Stimulated activated CD8-positive, alpha-beta memory T cell treated with anti-CD3 and anti-CD28 coated beads, Interleukin-4, amount 100 ng/mL, for 1 hour (primary cell): ENCODE measurements at regions not wholly inside any gene's neighbourhood (a gene's known extent, or its start where the extent isn't known, plus 50 kb on each side); places are given as distances from the start of the nearest gene placed in this dataset.

Experiments
- DNase-seq, 2 donors: peaks; one replicate each; pipeline ENCODE4 v3.0.0-alpha.2; 2020; ENCODE audit warnings: low read depth in 2 of 2, low spot score in 1 of 2

DNA sequence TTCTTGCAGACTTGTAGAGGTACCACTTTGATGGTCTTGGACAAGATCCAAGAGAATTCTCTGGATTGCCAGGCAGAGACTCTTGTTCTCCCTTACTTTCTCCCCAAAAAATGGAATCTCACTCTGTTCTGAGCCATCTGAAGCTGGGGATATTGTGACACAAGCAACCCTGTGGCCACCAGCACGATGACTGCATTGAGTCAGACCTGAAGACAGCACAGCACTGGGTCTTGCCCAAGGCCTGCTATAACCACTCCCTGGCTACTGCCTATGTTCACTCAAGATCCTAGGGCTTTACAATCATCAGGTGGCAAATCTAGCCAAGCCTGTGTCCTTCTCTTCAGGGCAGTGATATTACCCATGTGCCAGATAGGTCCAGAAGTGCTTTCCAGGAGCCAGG is 202.5 kb upstream of the SERP2 start:
- DNase-seq = no peak

DNA sequence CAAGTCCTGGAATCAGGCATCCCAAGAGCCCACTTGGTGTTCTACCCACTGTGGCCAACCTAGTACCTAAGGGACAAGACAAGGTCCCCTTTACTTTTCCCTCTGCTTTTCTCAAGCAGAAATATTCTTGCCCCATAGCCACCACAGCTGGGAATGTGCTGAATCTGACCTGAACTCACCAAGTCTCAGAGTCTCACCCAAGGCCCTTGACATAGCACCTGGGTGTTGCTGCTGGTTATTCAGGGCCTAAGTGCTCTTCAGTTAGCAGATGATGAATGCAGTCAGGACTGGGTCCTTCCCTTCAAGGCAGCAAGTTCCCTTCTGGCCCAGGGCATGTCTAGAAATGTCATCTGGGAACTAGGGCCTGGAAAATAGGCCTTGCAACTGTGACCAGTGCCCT is 201.8 kb upstream of the SERP2 start:
- DNase-seq = no peak

DNA sequence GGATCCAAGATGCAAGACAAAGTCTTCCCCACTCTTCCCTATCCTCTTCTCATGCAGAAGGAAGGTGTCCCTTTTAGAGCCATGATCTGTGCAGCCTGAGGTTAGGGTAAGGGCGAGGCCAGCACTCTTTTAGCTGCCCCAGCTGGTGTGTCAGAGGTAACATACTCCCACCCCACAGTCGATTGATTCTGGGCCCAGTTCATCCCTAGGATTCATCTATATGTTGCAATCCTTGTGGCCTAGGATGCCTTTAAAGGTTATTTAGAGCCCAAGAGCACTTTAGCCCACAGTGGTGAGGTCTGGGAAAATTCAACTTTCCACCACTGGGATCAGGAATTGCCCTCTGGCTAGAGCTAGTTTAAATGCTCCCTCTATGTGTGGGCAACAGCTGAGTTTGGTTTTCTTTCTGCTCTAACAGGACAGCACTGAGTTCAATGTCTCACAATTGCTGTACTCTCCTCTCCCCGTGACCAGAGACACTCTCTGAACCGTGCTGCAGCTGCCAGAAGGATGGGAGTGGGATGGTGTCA is 201.3 kb upstream of the SERP2 start:
- no peak for DNase-seq

GRCh38 chr13:44174769-44175425 is 198.7 kb upstream of the SERP2 start:
- DNase-seq = no peak

DNA sequence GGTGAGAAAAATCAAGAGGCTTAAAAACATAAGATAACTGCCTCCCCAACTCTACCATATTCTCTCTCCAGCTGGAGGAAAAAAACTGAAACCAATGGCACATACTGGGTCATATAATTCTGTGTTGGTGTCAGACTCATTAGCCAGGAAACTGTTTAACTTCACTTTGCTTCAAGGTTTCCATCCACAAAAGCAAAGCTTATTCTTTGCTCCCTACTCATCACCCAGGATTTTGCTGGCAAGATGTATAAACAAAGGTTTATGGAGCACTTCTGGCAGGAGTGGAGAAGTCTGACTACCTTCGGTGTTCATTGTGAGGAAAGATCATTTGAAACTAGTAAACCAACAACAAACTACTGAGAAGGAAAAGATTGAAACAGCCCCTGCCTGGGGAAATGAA is 197.5 kb upstream of the SERP2 start:
- DNase-seq = no peak

- DNase-seq = no peak
Observed at GRCh38 chr13:44180876-44181536, 192.6 kb upstream of the SERP2 start.

DNA sequence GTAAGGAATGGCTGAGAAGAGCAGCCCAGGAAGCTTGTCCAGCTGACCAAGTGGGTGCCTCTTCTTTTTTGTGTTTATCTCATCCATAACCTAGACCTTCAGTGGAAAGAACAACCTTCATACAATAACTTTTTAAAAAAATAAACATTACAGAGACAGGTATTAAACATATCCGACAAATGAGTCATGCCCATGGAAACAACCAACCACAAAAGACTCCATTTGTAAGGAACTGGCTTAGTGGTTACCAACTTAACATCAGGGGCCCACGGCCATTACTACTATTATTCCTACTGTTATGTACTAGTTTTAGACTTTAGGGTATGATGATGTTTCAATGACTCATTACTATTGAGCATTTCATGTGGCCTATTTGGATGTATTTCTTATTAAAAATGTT is 191.7 kb upstream of the SERP2 start:
- DNase-seq = no peak

DNA sequence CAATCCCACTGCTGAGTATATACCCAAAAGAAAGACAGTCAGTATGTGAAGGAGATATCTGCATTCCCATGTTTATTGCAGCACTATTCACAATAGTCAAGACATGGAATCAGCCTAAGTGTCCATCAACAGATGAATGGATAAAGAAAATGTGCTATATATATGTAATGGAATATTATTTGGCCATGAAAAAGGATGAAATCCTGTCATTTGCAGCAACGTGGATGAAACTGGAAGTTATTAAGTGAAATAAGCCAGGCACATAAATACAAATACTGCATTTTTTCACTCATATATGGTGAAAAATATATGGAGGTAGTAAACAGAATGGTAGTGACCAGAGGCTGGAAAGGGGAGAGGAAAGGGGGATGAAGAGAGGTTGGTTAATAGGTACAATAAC is 188.9 kb upstream of the SERP2 start:
- no peak for DNase-seq

DNA sequence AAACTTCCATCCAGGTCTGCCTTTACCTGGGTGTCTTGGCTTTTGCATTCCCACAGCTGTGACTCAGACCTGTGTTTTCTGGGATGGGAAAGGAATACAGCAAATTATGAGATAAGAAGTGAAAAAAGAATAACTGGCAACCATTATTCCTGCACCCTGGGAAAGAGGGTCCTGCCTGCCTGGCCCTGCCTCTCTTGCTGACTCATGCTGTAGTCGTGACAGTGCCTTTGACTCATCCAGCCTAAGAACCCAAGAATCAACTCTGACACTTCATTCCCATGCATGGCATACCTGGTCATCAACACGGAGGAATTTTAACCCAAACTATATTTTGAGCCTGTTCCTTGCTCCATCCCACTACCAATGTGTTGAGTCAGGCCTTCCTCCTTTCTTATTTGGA is 185.4 kb upstream of the SERP2 start:
- no peak for DNase-seq

- no peak for DNase-seq
Observed at GRCh38 chr13:44189085-44189484, 184.5 kb upstream of the SERP2 start.

- DNase-seq = no peak
Observed at GRCh38 chr13:44191103-44191502, 182.5 kb upstream of the SERP2 start.

- no peak for DNase-seq
Observed at GRCh38 chr13:44191504-44192171, 182.0 kb upstream of the SERP2 start.

- DNase-seq = no peak
Observed at GRCh38 chr13:44193731-44194130, 179.9 kb upstream of the SERP2 start.

- DNase-seq = no peak
Observed at GRCh38 chr13:44195245-44195644, 178.4 kb upstream of the SERP2 start.

- no peak for DNase-seq
Observed at GRCh38 chr13:44196196-44196751, 177.3 kb upstream of the SERP2 start.

- DNase-seq = no peak
Observed at GRCh38 chr13:44197791-44198770, 175.5 kb upstream of the SERP2 start.

DNA sequence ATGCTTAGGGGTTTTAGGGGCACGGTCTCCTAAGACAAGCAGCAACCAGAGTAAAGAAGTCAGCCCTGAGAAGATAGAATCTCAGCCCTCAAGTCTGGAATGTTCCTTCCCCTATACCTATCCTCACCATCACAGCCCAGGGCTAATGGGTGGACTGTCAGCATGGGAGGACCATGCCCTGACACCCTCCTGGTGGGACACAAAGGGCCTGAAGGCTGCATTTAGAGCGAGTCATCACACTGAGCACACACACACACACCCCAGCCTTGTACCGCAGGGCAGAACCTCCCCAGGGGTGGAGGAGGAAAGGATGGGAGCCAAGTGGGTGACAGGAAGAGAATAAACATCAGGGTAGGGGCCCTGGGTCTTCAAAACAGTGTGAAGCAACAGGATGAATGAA is 174.8 kb upstream of the SERP2 start:
- no peak for DNase-seq

DNA sequence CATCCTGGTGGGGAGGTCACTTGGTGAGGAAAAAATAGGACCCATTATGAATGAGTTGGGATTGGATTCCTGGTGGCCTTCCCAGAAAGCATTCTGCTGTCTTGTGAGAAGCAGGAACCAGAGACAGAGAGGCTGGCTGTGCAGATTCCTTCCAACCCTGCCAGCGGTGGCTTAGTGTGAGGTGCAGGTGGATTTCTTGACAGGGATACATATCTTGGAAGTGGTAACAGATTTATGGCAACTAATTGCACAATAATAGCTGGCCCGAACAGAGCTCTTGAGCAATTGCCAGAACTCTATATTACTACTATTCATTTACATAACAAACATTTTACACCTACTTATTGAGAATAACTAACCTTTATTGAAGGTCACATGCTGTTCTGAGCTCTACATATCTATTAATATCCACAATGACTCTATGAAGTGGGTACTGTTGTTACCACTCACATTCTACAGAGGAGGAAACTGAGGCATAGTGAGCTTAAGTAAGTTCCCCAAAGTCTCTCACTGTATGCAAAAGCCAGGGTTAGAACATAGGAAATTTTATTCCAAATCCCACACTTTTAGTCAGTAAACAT is 173.9 kb upstream of the SERP2 start:
- DNase-seq = no peak

DNA sequence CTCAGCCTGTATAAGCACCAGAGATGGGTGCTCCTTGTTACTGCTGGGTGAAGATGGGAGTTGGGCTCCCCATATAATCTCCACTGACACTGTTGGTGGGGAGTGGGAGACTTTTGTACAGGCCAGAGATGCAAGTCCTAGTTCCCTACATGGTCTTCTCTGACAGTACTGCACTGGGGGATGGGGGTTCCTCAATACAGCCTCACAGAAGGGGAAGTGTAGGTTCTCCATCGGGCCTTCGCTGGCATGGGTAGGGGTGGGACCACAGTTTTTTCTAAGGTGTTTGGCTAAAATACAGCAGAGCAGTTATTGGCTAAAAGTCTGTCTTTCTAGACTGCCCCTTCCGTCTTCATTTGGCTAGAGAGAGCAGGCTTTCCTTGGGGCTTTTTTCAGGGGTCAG is 167.2 kb upstream of the SERP2 start:
- no peak for DNase-seq

- DNase-seq = no peak
Observed at GRCh38 chr13:44207476-44207875, 166.1 kb upstream of the SERP2 start.

GRCh38 chr13:44210525-44210924 is 163.1 kb upstream of the SERP2 start:
- no peak for DNase-seq
